ENCODE measurements at regions not wholly inside any gene's neighbourhood (a gene's known extent, or its start where the extent isn't known, plus 50 kb on each side); places are given as distances from the start of the nearest gene placed in this dataset.

GRCh38 chr14:42884100-42884499 is 1277.4 kb downstream of the LRFN5 start:
- DNase-seq (ENCODE audit: low read depth, low spot score), result peak; percentile 79
- Histone ChIP-seq H3K4me3 (ENCODE audit: low read depth, low read length) (no peak overlapping the region), H3K9me3 (ENCODE audit: control insufficient read depth, insufficient read depth, low read length) (no peaks in the 10 kb centered on the region), H3K27ac (ENCODE audit: low read depth, low read length) (no peak overlapping the region), H3K27me3 (ENCODE audit: control insufficient read depth, insufficient read depth, low read length) (no peaks in the 10 kb centered on the region)
- TF ChIP-seq, protein P1, sequence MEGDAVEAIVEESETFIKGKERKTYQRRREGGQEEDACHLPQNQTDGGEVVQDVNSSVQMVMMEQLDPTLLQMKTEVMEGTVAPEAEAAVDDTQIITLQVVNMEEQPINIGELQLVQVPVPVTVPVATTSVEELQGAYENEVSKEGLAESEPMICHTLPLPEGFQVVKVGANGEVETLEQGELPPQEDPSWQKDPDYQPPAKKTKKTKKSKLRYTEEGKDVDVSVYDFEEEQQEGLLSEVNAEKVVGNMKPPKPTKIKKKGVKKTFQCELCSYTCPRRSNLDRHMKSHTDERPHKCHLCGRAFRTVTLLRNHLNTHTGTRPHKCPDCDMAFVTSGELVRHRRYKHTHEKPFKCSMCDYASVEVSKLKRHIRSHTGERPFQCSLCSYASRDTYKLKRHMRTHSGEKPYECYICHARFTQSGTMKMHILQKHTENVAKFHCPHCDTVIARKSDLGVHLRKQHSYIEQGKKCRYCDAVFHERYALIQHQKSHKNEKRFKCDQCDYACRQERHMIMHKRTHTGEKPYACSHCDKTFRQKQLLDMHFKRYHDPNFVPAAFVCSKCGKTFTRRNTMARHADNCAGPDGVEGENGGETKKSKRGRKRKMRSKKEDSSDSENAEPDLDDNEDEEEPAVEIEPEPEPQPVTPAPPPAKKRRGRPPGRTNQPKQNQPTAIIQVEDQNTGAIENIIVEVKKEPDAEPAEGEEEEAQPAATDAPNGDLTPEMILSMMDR (IDR thresholded peaks at IDR 0.05; ENCODE audit: low read depth, low read length), result no peak
- POLR2A ChIA-PET, result no interaction called here
- CTCF ChIA-PET, result interaction anchor here (1.2 kb wide), 1 partner anchor 9 kb away, joined by 3 read pairs; no protein-coding TSS in a partner anchor

DNA sequence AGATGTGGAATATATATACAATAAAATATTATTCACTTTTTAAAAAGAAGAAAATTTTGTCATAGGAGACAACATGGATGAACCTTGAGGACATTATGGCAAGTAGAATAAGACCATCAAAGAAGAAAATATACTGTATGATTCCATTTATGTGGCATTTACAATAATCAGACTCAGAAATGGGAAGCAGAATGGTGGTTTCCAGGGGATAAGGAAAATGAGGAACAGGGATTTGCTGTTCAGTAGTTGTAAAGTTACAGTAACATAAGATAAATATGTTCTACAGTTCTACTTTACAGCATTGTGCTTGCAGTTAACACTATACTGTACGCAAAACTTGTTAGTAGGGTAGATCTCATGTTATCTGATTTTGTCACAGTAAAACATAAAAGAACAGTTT is 1271.0 kb downstream of the LRFN5 start:
- ChIA-PET CTCF (no interaction called here), POLR2A (no interaction called here)
- H3K4me3 ChIP-seq (ENCODE audit: low read depth, low read length), result no peak overlapping the region
- no peaks in the 10 kb centered on the region for H3K9me3 ChIP-seq (ENCODE audit: control insufficient read depth, insufficient read depth, low read length)
- TF ChIP-seq, protein P1 (IDR thresholded peaks at IDR 0.05; ENCODE audit: low read depth, low read length), result no peak
- DNase-seq (ENCODE audit: low read depth, low spot score), result no peak
- H3K27ac ChIP-seq (ENCODE audit: low read depth, low read length), result no peak overlapping the region
- no peaks in the 10 kb centered on the region for H3K27me3 ChIP-seq (ENCODE audit: control insufficient read depth, insufficient read depth, low read length)

- Histone ChIP-seq H3K27ac (ENCODE audit: low read depth, low read length) (no peak overlapping the region), H3K9me3 (ENCODE audit: control insufficient read depth, insufficient read depth, low read length) (no peaks in the 10 kb centered on the region), H3K4me3 (ENCODE audit: low read depth, low read length) (no peak overlapping the region), H3K27me3 (ENCODE audit: control insufficient read depth, insufficient read depth, low read length) (no peaks in the 10 kb centered on the region)
- ChIA-PET POLR2A (no interaction called here), CTCF (no interaction called here)
- TF ChIP-seq, protein P1 (IDR thresholded peaks at IDR 0.05; ENCODE audit: low read depth, low read length), result no peak
- DNase-seq (ENCODE audit: low read depth, low spot score), result no peak
Observed at GRCh38 chr14:42872786-42873185, 1266.1 kb downstream of the LRFN5 start.

DNA sequence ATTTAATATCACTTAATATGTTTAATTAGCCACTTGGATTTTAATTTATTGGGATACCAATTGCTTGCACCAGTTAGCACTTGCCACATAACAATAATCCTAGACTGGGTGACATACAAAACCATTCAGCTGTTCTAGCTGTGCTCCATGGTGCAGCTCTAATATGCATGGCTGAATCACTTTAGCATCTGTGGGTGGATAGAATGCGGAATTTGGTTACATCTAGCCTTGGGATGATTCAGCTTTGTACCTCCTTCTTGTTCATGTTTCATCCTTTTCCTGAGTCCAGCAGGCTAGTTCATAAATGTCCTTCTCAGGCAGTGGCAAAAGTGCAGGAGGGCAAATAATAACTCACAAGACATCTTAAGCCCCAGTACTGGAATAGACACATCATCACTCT is 1263.0 kb downstream of the LRFN5 start:
- H3K9me3 ChIP-seq (ENCODE audit: control insufficient read depth, insufficient read depth, low read length), result no peaks in the 10 kb centered on the region
- no peak overlapping the region for H3K27ac ChIP-seq (ENCODE audit: low read depth, low read length)
- peak; percentile 60 for DNase-seq (ENCODE audit: low read depth, low spot score)

DNA sequence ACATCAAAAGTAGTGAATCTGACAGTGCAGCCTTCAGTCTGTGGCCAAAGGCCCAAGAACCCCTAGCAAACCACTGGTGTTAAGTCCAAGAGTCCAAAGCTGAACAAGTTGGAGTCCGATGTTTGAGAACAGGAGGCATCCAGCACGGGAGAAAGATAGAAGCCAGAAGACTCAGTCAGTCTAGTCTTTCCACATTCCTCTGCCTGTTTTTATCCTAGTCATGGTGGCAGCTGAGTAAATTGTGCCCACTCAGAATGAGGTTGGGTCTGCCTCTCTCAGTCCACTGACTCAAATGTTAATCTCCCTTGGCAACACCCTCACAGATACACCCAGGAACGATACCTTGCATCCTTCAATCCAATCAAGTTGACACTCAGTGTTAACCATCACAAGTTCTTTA is 1255.4 kb downstream of the LRFN5 start:
- no peaks in the 10 kb centered on the region for H3K9me3 ChIP-seq (ENCODE audit: control insufficient read depth, insufficient read depth, low read length)
- ChIA-PET CTCF (no interaction called here), POLR2A (no interaction called here)
- H3K27ac ChIP-seq (ENCODE audit: low read depth, low read length), result no peak overlapping the region
- H3K27me3 ChIP-seq (ENCODE audit: control insufficient read depth, insufficient read depth, low read length), result no peaks in the 10 kb centered on the region
- no peak overlapping the region for H3K4me3 ChIP-seq (ENCODE audit: low read depth, low read length)
- TF ChIP-seq, protein P1 (IDR thresholded peaks at IDR 0.05; ENCODE audit: low read depth, low read length), result no peak
- DNase-seq (ENCODE audit: low read depth, low spot score), result no peak

More for the DNA sequence above, 1263.0 kb downstream of the LRFN5 start:
- H3K27me3 ChIP-seq (ENCODE audit: control insufficient read depth, insufficient read depth, low read length), result no peaks in the 10 kb centered on the region
- POLR2A ChIA-PET, result no interaction called here
- TF ChIP-seq, protein P1 (IDR thresholded peaks at IDR 0.05; ENCODE audit: low read depth, low read length), result no peak
- no peak overlapping the region for H3K4me3 ChIP-seq (ENCODE audit: low read depth, low read length)
- CTCF ChIA-PET, result no interaction called here

All from AG04450 (cell line).